Endodermal cell (in vitro differentiated cells): ENCODE measurements at regions not wholly inside any gene's neighbourhood (a gene's known extent, or its start where the extent isn't known, plus 50 kb on each side); places are given as distances from the start of the nearest gene placed in this dataset.
A peak's percentile ranks its signal among the peaks of the same experiment; 100 is the strongest.

ENCODE experiments used
- DNase-seq: peaks from one replicate; pipeline ENCODE4 v3.0.0-alpha.2; 2017
- H3K27ac ChIP-seq: 2 replicates; pipeline ENCODE4 v1.5.1; 2013; ENCODE audit warnings: mild to moderate bottlenecking, low read depth, low read length, moderate library complexity
- H3K27me3 ChIP-seq: 2 replicates; pipeline ENCODE4 v1.6.1; 2013; ENCODE audit warnings: mild to moderate bottlenecking, low read length, moderate library complexity; ENCODE audit not compliant: insufficient read depth, control insufficient read depth, poor library complexity, severe bottlenecking
- H3K36me3 ChIP-seq: 2 replicates; pipeline ENCODE4 v1.7.0; 2013; ENCODE audit warnings: mild to moderate bottlenecking, low read length, moderate library complexity; ENCODE audit not compliant: control insufficient read depth, insufficient read depth
- H3K4me1 ChIP-seq: one replicate; pipeline ENCODE4 v1.7.0; 2013; ENCODE audit warnings: low read length; ENCODE audit not compliant: control insufficient read depth, insufficient read depth
- H3K4me3 ChIP-seq: 2 replicates; pipeline ENCODE4 v1.5.1; 2013; ENCODE audit warnings: mild to moderate bottlenecking, low read length, moderate library complexity
- H3K9ac ChIP-seq: 2 replicates; pipeline ENCODE4 v1.6.1; 2013; ENCODE audit warnings: mild to moderate bottlenecking, low read length, moderate library complexity; ENCODE audit not compliant: poor library complexity, severe bottlenecking; ENCODE audit errors: extremely low read depth
- H3K9me3 ChIP-seq: 2 replicates; pipeline ENCODE4 v1.6.1; 2013; ENCODE audit warnings: mild to moderate bottlenecking, low read length, moderate library complexity; ENCODE audit not compliant: control insufficient read depth
- H3K27ac Mint-ChIP-seq: 2 replicates; pipeline ENCODE4 v1.8.0; 2020; ENCODE audit warnings: mixed read lengths
- H3K27me3 Mint-ChIP-seq: 2 replicates; pipeline ENCODE4 v1.8.0; 2021; ENCODE audit warnings: mild to moderate bottlenecking, mixed read lengths; ENCODE audit not compliant: insufficient read depth
- H3K36me3 Mint-ChIP-seq: 2 replicates; pipeline ENCODE4 v1.8.0; 2020; ENCODE audit warnings: low read depth, mixed read lengths
- H3K4me1 Mint-ChIP-seq: 2 replicates; pipeline ENCODE4 v1.8.0; 2020; ENCODE audit warnings: mixed read lengths
- H3K4me3 Mint-ChIP-seq: 2 replicates; pipeline ENCODE4 v1.8.0; 2020; ENCODE audit warnings: mild to moderate bottlenecking, moderate library complexity, mixed read lengths
- H3K9me3 Mint-ChIP-seq: 2 replicates; pipeline ENCODE4 v1.8.0; 2020; ENCODE audit warnings: mild to moderate bottlenecking, mixed read lengths
- WGBS, 2 experiments: methylation state at CpG; one replicate each; pipeline versions ENCODE4 v1.1.5 to v1.1.7; 2013; ENCODE audit warnings: missing lambda C conversion rate in 2 of 2, mixed read lengths in 1 of 2; ENCODE audit not compliant: insufficient coverage in 1 of 2, insufficient read length in 1 of 2; 5-methylcytosine and 5-hydroxymethylcytosine counted together
- TF ChIP-seq, protein P1 (sequence below): fragments of 200-600 bp; sonication (generic); conservative IDR thresholded peaks from 2 replicates; pipeline ENCODE4 v1.5.0; 2021; ENCODE audit warnings: antibody characterized with exemption, mild to moderate bottlenecking

DNA sequence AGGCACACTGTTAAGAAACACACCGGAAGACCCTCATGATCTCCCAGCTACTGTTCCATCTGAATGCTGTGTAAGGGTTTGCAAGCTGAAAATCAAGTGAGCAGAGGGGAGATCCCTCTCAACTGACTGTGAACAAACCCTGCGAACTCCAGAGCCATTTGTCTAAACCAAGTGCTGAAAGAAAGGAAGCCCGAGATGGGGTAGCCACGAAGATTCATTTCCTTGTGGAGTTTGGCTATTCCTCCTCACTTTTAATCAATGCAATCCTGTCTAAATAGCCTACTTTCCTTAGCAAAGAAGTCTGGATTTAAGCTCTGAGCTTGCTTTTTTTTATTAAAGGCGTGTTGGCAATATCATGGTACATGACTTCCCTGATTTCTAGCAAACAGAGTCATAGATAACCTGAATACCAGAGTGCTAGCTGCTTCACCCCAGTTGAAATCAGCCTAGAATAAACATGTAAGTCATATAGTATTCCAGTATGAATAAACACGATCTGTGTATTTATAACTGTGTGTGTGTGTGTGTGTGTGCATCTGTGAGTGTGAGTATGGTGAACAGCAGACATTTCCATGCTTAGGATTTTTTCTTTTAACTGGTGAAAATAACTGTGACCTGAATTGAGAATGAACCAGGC lies 365.2 kb downstream of the ZNF521 start:
- WGBS, 2 experiments = 80 to 86% methylated on average over 4 to 6 of the region's 6 CpGs
- H3K27ac ChIP-seq = peak overlapping the region; percentile 90
- no peak for DNase-seq
- Mint-ChIP-seq H3K27me3 (peaks cover 7% of the 10 kb centered on the region), H3K4me1 (peaks cover 43% of the 10 kb centered on the region), H3K9me3 (no peaks in the 10 kb centered on the region), H3K36me3 (no peaks in the 10 kb centered on the region), H3K4me3 (no peak overlapping the region), H3K27ac (no peak overlapping the region)
- H3K9me3 ChIP-seq = no peaks in the 10 kb centered on the region
- H3K4me3 ChIP-seq = no peak overlapping the region
- TF ChIP-seq, protein P1, sequence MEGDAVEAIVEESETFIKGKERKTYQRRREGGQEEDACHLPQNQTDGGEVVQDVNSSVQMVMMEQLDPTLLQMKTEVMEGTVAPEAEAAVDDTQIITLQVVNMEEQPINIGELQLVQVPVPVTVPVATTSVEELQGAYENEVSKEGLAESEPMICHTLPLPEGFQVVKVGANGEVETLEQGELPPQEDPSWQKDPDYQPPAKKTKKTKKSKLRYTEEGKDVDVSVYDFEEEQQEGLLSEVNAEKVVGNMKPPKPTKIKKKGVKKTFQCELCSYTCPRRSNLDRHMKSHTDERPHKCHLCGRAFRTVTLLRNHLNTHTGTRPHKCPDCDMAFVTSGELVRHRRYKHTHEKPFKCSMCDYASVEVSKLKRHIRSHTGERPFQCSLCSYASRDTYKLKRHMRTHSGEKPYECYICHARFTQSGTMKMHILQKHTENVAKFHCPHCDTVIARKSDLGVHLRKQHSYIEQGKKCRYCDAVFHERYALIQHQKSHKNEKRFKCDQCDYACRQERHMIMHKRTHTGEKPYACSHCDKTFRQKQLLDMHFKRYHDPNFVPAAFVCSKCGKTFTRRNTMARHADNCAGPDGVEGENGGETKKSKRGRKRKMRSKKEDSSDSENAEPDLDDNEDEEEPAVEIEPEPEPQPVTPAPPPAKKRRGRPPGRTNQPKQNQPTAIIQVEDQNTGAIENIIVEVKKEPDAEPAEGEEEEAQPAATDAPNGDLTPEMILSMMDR = no peak
- peaks cover 16% of the 10 kb centered on the region for H3K4me1 ChIP-seq
- H3K27me3 ChIP-seq = no peaks in the 10 kb centered on the region
- no peak overlapping the region for H3K9ac ChIP-seq
- no peaks in the 10 kb centered on the region for H3K36me3 ChIP-seq

DNA sequence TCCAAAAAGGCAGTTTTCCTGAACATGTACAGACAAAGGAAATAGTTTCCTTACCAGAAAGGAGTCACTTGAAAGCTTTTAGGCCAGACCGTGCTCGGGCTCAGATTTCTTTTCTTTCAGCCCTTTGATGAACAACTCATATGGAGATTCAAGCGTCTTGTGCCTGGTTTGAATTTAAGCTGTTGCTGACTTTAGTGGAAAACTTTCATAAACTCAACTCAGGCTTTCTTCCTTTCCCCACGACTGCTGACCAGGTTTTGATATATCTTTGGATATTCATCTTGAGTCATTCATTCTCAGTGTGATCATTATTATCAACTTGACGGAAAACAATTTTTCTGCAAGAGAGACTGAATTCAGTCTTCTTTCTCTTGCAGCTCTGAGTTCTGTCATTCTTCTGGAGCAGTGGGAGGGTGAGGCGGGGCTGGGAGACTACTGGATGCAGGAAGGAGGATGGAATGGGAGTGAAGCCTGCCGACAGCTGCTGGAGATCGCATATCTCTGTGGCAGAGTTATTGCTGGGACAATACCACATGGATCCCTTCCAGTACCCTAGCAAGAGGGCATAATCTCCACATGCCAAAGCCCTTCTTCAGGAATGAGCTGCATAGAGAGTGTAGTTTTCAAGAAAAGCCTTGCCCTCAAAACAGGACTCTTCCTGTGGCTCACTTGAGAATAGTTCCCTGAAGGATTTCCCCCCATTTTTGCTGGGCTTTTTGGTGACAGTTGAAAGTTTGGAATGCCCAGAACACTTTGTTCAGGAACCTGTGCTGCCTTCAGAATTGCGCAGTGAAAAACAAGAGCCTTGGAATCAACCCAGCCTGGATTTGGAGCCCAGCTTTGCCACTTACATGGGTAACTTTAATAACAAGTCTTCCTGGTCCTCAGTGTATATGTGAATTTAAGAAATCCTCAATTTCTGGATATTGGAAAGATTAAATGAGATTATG lies 364.4 kb downstream of the ZNF521 start:
- peaks cover 2% of the 10 kb centered on the region for H3K27me3 Mint-ChIP-seq
- Histone ChIP-seq H3K4me1 (peaks cover 16% of the 10 kb centered on the region), H3K9me3 (no peaks in the 10 kb centered on the region), H3K27ac (peak overlapping the region; percentile 90), H3K9ac (no peak overlapping the region), H3K27me3 (no peaks in the 10 kb centered on the region), H3K4me3 (no peak overlapping the region), H3K36me3 (no peaks in the 10 kb centered on the region)
- no peak overlapping the region for H3K4me3 Mint-ChIP-seq
- WGBS, 2 experiments = 43 to 47% methylated on average over 7 to 9 of the region's 9 CpGs
- peaks cover 43% of the 10 kb centered on the region for H3K4me1 Mint-ChIP-seq
- H3K9me3 Mint-ChIP-seq = no peaks in the 10 kb centered on the region
- no peak overlapping the region for H3K27ac Mint-ChIP-seq
- H3K36me3 Mint-ChIP-seq = no peaks in the 10 kb centered on the region
- peak; percentile 68 for DNase-seq
- TF ChIP-seq, protein P1 = no peak

DNA sequence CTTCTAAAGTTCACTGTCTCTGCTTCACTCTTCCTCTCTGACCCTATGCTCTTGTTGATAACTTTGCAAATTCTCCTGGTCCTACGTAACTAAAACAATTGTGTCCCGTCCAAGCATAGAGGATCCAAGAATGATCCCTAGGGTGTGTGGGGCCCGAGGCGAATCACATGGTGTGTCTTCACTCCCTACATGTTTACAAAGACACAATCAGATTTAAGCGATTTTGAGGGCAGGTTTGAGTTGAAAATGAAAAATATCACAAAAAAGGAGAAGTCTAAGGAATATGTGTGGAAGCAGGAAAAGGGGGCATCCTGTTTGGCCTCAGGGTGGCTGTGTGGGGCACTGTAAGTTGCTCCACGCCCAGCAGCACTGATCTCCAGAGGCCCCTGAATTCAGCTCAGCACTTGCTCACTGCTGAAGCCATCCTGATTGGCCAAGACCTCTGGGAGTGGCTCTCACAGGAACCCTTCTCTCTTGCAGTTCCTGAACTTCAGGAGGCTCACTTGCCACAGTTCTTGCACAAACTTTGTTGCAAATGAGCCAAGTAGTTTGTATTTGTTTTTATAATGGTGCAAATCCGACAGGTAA lies 363.6 kb downstream of the ZNF521 start:
- Histone ChIP-seq H3K27ac (peak overlapping the region; percentile 90), H3K9ac (no peak overlapping the region), H3K4me1 (peaks cover 15% of the 10 kb centered on the region), H3K36me3 (no peaks in the 10 kb centered on the region), H3K4me3 (no peak overlapping the region), H3K9me3 (no peaks in the 10 kb centered on the region), H3K27me3 (no peaks in the 10 kb centered on the region)
- TF ChIP-seq, protein P1 = no peak
- H3K36me3 Mint-ChIP-seq = no peaks in the 10 kb centered on the region
- no peak overlapping the region for H3K27ac Mint-ChIP-seq
- H3K27me3 Mint-ChIP-seq = peaks cover 2% of the 10 kb centered on the region
- H3K4me1 Mint-ChIP-seq = peaks cover 40% of the 10 kb centered on the region
- 87 to 93% methylated on average over 3 to 7 of the region's 7 CpGs for WGBS, 2 experiments
- no peak overlapping the region for H3K4me3 Mint-ChIP-seq
- no peaks in the 10 kb centered on the region for H3K9me3 Mint-ChIP-seq
- no peak for DNase-seq
